A673 (cell line): ENCODE measurements at regions not wholly inside any gene's neighbourhood (a gene's known extent, or its start where the extent isn't known, plus 50 kb on each side); places are given as distances from the start of the nearest gene placed in this dataset.

Source experiments
- BruUV-seq: library from RNA; stranded (reverse); fragments of 400-500 nt; replicated peaks from 2 replicates; lab custom pipeline; 2021; lab: Mats Ljungman, UMichigan
- CTCF ChIA-PET: fragments of 300-600 bp; sonication (Branson Sonifier 250); formaldehyde crosslinking; loops from one replicate; lab custom pipeline; 2022; ENCODE audit warnings: antibody characterized with exemption; lab: Charles Lee
- POLR2A ChIA-PET: fragments of 300-600 bp; sonication (Branson Sonifier 250); formaldehyde crosslinking; loops from one replicate; lab custom pipeline; 2022; ENCODE audit warnings: antibody characterized with exemption; ENCODE audit not compliant: low non-redundant PET; lab: Charles Lee
- DNase-seq: peaks from one replicate; pipeline ENCODE4 v3.0.0-alpha.2; 2015; ENCODE audit warnings: low spot score
- H3K27ac ChIP-seq: fragments of 200-600 bp; sonication (generic); 2 replicates; pipeline ENCODE4 v1.5.1; 2016; ENCODE audit warnings: mixed run types, low read depth, mild to moderate bottlenecking, mixed read lengths, antibody characterized with exemption, low read length; ENCODE audit not compliant: poor library complexity, severe bottlenecking
- H3K27me3 ChIP-seq: fragments of 200-600 bp; sonication (generic); replicated peaks from 2 replicates; pipeline ENCODE4 v1.6.1; 2017; ENCODE audit warnings: mixed run types, low read depth, mild to moderate bottlenecking, mixed read lengths, antibody characterized with exemption, low read length; ENCODE audit not compliant: insufficient read depth, poor library complexity
- H3K36me3 ChIP-seq: fragments of 200-600 bp; sonication (generic); 2 replicates; pipeline ENCODE4 v1.6.1; 2016; ENCODE audit warnings: mixed run types, mild to moderate bottlenecking, mixed read lengths, antibody characterized with exemption, low read length; ENCODE audit not compliant: insufficient read depth, poor library complexity, severe bottlenecking
- H3K4me1 ChIP-seq: fragments of 200-600 bp; sonication (generic); 2 replicates; pipeline ENCODE4 v1.6.1; 2017; ENCODE audit warnings: mixed run types, mild to moderate bottlenecking, mixed read lengths, antibody characterized with exemption, low read length; ENCODE audit not compliant: insufficient read depth, poor library complexity, severe bottlenecking
- H3K4me3 ChIP-seq: fragments of 200-600 bp; sonication (generic); 2 replicates; pipeline ENCODE4 v1.5.1; 2016; ENCODE audit warnings: low read depth, mixed run types, mild to moderate bottlenecking, mixed read lengths, low read length; ENCODE audit not compliant: poor library complexity, severe bottlenecking
- H3K9me3 ChIP-seq: fragments of 200-600 bp; sonication (generic); 2 replicates; pipeline ENCODE4 v1.6.1; 2016; ENCODE audit warnings: mixed run types, low read depth, mild to moderate bottlenecking, mixed read lengths, antibody characterized with exemption, low read length; ENCODE audit not compliant: poor library complexity, severe bottlenecking
- EZH2 ChIP-seq: fragments of 200-600 bp; sonication (generic); IDR thresholded peaks from 2 replicates; pipeline ENCODE4 v1.6.1; 2017; ENCODE audit warnings: borderline replicate concordance, low read depth, mild to moderate bottlenecking, mixed read lengths, antibody characterized with exemption, low read length; ENCODE audit not compliant: poor library complexity, severe bottlenecking
- intact Hi-C: fragments of 100-400 bp; cut with micrococcal nuclease; formaldehyde crosslinking; loops from one replicate; pipeline ENCODE4 v1.10.0; 2022; ENCODE audit not compliant: unreplicated experiment
- TF ChIP-seq, protein P1 (sequence below): fragments of 300-800, 200-600 bp; sonication (generic); conservative IDR thresholded peaks from 2 replicates; pipeline ENCODE4 v1.5.1; 2017; ENCODE audit warnings: low read depth, mild to moderate bottlenecking, antibody characterized with exemption, low read length, moderate library complexity, mixed read lengths

DNA sequence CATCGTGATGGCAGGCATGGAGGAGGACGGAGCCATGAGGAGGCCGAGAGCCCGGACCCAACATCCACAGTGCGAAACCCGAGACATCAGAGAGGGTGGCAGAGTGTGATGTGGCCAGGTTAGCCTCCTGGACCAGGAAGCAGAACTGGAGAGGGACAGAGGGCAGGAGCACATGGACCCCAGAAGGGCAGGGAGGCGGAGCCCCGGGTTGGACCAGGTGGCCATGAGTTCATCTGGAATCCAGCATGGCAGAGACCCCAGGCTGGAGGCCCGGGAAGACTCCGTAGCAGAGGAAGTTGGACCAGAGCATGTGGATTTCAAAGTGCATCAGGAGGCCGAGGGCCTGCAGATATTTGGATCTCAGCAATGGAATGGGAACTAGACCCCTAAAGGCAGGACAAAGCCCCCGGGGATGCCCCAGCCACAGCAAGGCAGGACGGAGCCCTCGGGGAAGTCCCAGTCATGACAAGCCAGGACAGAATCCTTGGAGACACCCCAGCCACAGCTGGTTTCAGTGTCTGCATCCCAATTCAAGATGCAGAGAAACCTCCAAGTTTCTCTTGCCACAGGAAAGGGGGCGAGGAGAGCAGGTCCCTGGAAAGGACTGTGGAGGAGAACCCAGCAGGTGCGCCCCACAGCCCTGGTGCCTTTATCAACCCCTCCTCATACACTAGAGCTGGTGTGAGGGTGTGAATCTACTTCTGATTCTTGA lies 1393.4 kb downstream of the BRD1 start:
- H3K4me3 ChIP-seq: no peak overlapping the region
- no TSS peak for BruUV-seq
- POLR2A ChIA-PET: no interaction called here
- no peak overlapping the region for H3K27ac ChIP-seq
- no peaks in the 10 kb centered on the region for H3K4me1 ChIP-seq
- H3K9me3 ChIP-seq: no peaks in the 10 kb centered on the region
- H3K36me3 ChIP-seq: no peaks in the 10 kb centered on the region
- intact Hi-C loops: no loop called here
- DNase-seq: no peak
- H3K27me3 ChIP-seq: no peaks in the 10 kb centered on the region
- CTCF ChIA-PET: no interaction called here
- TF ChIP-seq, protein P1, sequence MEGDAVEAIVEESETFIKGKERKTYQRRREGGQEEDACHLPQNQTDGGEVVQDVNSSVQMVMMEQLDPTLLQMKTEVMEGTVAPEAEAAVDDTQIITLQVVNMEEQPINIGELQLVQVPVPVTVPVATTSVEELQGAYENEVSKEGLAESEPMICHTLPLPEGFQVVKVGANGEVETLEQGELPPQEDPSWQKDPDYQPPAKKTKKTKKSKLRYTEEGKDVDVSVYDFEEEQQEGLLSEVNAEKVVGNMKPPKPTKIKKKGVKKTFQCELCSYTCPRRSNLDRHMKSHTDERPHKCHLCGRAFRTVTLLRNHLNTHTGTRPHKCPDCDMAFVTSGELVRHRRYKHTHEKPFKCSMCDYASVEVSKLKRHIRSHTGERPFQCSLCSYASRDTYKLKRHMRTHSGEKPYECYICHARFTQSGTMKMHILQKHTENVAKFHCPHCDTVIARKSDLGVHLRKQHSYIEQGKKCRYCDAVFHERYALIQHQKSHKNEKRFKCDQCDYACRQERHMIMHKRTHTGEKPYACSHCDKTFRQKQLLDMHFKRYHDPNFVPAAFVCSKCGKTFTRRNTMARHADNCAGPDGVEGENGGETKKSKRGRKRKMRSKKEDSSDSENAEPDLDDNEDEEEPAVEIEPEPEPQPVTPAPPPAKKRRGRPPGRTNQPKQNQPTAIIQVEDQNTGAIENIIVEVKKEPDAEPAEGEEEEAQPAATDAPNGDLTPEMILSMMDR: no peak
- TF ChIP-seq EZH2: no peak

DNA sequence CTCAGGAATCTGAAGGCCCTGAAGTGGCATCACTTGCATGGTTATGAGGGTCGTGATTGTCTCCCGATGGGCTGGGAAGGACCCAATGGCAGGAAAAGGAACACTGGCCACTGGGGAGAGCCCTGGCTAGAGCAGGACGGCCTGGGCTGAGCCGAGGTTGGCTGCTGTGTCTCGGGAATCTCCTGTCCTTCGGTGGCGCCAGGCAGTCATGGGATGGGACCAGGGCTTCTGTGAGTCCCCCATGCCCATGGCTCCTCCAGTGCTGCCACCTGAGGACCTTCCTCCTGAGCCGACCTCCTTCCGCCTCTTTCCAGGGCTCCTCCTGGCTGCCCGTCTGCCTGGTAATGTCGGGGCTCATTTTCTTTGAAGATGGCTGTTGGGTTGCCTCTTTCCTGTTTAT lies 1394.0 kb downstream of the BRD1 start:
- DNase-seq: no peak
- CTCF ChIA-PET: no interaction called here
- no TSS peak for BruUV-seq

DNA sequence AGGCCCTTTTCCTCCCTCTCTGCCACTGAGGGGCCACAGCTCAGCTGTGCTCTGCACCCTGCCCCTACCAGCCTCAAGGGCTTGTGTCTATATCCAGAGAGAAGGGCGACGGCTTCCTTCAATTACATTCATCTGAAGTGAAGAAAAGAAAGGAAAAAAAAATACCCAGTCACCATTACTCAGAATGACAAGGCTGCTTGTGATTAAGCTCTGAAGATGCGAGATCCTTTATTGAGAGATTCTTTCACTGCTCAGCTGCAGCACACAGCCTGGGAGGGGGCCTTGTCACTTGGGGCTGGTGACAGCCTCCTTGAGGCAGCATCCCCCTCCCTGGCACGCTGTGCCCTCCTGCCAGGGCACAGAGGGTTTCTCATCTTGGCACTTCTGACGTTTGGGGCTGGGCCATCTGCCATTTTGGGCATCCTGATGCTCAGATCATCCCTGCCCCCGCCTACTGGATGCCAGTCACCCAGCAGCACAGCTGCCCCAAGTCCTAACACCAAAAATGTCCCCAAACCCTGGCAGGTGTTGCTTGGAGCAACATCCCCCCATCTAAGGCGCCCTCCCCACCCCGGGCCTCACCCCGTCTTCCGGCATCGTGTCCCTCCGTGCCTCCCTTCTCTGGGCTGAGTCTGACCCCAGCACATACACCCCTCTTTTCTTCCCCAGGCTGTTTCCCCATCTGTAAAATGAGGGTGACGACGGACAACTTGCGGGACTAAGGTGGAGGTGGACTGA lies 1394.7 kb downstream of the BRD1 start:
- TF ChIP-seq EZH2: no peak
- TF ChIP-seq, protein P1: no peak
- intact Hi-C loops: no loop called here
- H3K4me3 ChIP-seq: no peak overlapping the region
- DNase-seq: no peak
- H3K36me3 ChIP-seq: no peaks in the 10 kb centered on the region
- H3K27ac ChIP-seq: no peak overlapping the region
- CTCF ChIA-PET: no interaction called here
- H3K27me3 ChIP-seq: no peaks in the 10 kb centered on the region
- H3K4me1 ChIP-seq: no peaks in the 10 kb centered on the region
- no peaks in the 10 kb centered on the region for H3K9me3 ChIP-seq
- POLR2A ChIA-PET: no interaction called here
- no TSS peak for BruUV-seq

More for the DNA sequence above, 1394.0 kb downstream of the BRD1 start:
- Histone ChIP-seq H3K4me1 (no peaks in the 10 kb centered on the region), H3K27ac (no peak overlapping the region), H3K27me3 (no peaks in the 10 kb centered on the region), H3K36me3 (no peaks in the 10 kb centered on the region), H3K4me3 (no peak overlapping the region), H3K9me3 (no peaks in the 10 kb centered on the region)
- TF ChIP-seq EZH2: no peak
- TF ChIP-seq, protein P1: no peak
- intact Hi-C loops: no loop called here
- POLR2A ChIA-PET: no interaction called here
